ENCODE measurements at regions not wholly inside any gene's neighbourhood (a gene's known extent, or its start where the extent isn't known, plus 50 kb on each side); places are given as distances from the start of the nearest gene placed in this dataset.

GRCh38 chr3:154614078-154614477 lies 184.1 kb upstream of the GPR149 start:
- Histone ChIP-seq H3K23ac (ENCODE audit: low read length) (no peak overlapping the region), H3K18ac (ENCODE audit: low read length) (no peak overlapping the region), H2BK15ac (replicated peaks; ENCODE audit: low read depth) (no peak overlapping the region), H2AK5ac (ENCODE audit: low read length) (no peak overlapping the region), H3K4me1 (ENCODE audit: control insufficient read depth, low read depth, low read length) (no peaks in the 10 kb centered on the region), H3K4me3 (ENCODE audit: low read length) (no peak overlapping the region), H3K56ac (ENCODE audit: low read length) (no peak overlapping the region), H3K36me3 (ENCODE audit: control insufficient read depth, insufficient read depth, low read length) (no peaks in the 10 kb centered on the region), H3K9ac (ENCODE audit: low read length) (no peak overlapping the region), H2BK5ac (ENCODE audit: low read length) (no peak overlapping the region), H3K79me2 (ENCODE audit: control insufficient read depth, insufficient read depth, low read length) (no peaks in the 10 kb centered on the region), H3K27ac (ENCODE audit: low read depth, low read length) (no peak overlapping the region), H3K79me1 (ENCODE audit: low read length) (no peaks in the 10 kb centered on the region), H3K27me3 (ENCODE audit: insufficient read depth, low read length, poor library complexity) (no peaks in the 10 kb centered on the region), H3K4ac (ENCODE audit: low read depth, low read length) (no peak overlapping the region), H4K5ac (ENCODE audit: low read length) (no peak overlapping the region), H4K8ac (ENCODE audit: low read depth, low read length) (no peak overlapping the region), H2BK120ac (ENCODE audit: low read depth, low read length) (no peak overlapping the region), H3K4me2 (ENCODE audit: low read length) (no peak overlapping the region)
- WGBS (ENCODE audit: extremely low coverage, insufficient coverage, low lambda C conversion rate) = no CpG with 5 or more reads among the region's 1 CpG
- DNase-seq = no peak

GRCh38 chr3:154602241-154602640 lies 172.3 kb upstream of the GPR149 start:
- no peak overlapping the region for H3K56ac ChIP-seq (ENCODE audit: low read length)
- no peak overlapping the region for H3K27ac ChIP-seq (ENCODE audit: low read depth, low read length)
- no peak for DNase-seq
- no peak overlapping the region for H3K4me2 ChIP-seq (ENCODE audit: low read length)
- no peaks in the 10 kb centered on the region for H3K79me2 ChIP-seq (ENCODE audit: control insufficient read depth, insufficient read depth, low read length)
- H3K23ac ChIP-seq (ENCODE audit: low read length) = no peak overlapping the region
- H4K5ac ChIP-seq (ENCODE audit: low read length) = no peak overlapping the region
- no peak overlapping the region for H2BK15ac ChIP-seq (replicated peaks; ENCODE audit: low read depth)
- H3K36me3 ChIP-seq (ENCODE audit: control insufficient read depth, insufficient read depth, low read length) = no peaks in the 10 kb centered on the region
- no peaks in the 10 kb centered on the region for H3K79me1 ChIP-seq (ENCODE audit: low read length)
- no peak overlapping the region for H2BK120ac ChIP-seq (ENCODE audit: low read depth, low read length)
- no peaks in the 10 kb centered on the region for H3K4me1 ChIP-seq (ENCODE audit: control insufficient read depth, low read depth, low read length)
- no peak overlapping the region for H3K18ac ChIP-seq (ENCODE audit: low read length)
- H2AK5ac ChIP-seq (ENCODE audit: low read length) = no peak overlapping the region
- H3K4ac ChIP-seq (ENCODE audit: low read depth, low read length) = no peak overlapping the region
- no peaks in the 10 kb centered on the region for H3K27me3 ChIP-seq (ENCODE audit: insufficient read depth, low read length, poor library complexity)
- H3K9ac ChIP-seq (ENCODE audit: low read length) = no peak overlapping the region
- no peak overlapping the region for H2BK5ac ChIP-seq (ENCODE audit: low read length)
- no peak overlapping the region for H3K4me3 ChIP-seq (ENCODE audit: low read length)
- no peak overlapping the region for H4K8ac ChIP-seq (ENCODE audit: low read depth, low read length)

- no peak overlapping the region for H2AK5ac ChIP-seq (ENCODE audit: low read length)
- no peak overlapping the region for H3K4me2 ChIP-seq (ENCODE audit: low read length)
- H4K5ac ChIP-seq (ENCODE audit: low read length) = no peak overlapping the region
- H3K4me3 ChIP-seq (ENCODE audit: low read length) = no peak overlapping the region
- no peak overlapping the region for H2BK5ac ChIP-seq (ENCODE audit: low read length)
- H3K27me3 ChIP-seq (ENCODE audit: insufficient read depth, low read length, poor library complexity) = no peaks in the 10 kb centered on the region
- H3K56ac ChIP-seq (ENCODE audit: low read length) = no peak overlapping the region
- H2BK120ac ChIP-seq (ENCODE audit: low read depth, low read length) = no peak overlapping the region
- H3K23ac ChIP-seq (ENCODE audit: low read length) = no peak overlapping the region
- no peaks in the 10 kb centered on the region for H3K4me1 ChIP-seq (ENCODE audit: control insufficient read depth, low read depth, low read length)
- H2BK15ac ChIP-seq (replicated peaks; ENCODE audit: low read depth) = no peak overlapping the region
- no peak overlapping the region for H3K27ac ChIP-seq (ENCODE audit: low read depth, low read length)
- no peak overlapping the region for H4K8ac ChIP-seq (ENCODE audit: low read depth, low read length)
- whole genome bisulfite sequencing (ENCODE audit: extremely low coverage, insufficient coverage, low lambda C conversion rate) = 100% methylated on average over 1 of the region's 3 CpGs
- no peak overlapping the region for H3K4ac ChIP-seq (ENCODE audit: low read depth, low read length)
- no peaks in the 10 kb centered on the region for H3K79me2 ChIP-seq (ENCODE audit: control insufficient read depth, insufficient read depth, low read length)
- peak; percentile 32 for DNase-seq
- H3K79me1 ChIP-seq (ENCODE audit: low read length) = no peaks in the 10 kb centered on the region
- no peaks in the 10 kb centered on the region for H3K36me3 ChIP-seq (ENCODE audit: control insufficient read depth, insufficient read depth, low read length)
- H3K9ac ChIP-seq (ENCODE audit: low read length) = no peak overlapping the region
- H3K18ac ChIP-seq (ENCODE audit: low read length) = no peak overlapping the region
Measured at GRCh38 chr3:154598166-154598565, 168.2 kb upstream of the GPR149 start.

- Histone ChIP-seq H3K4me2 (ENCODE audit: low read length) (no peak overlapping the region), H3K27me3 (ENCODE audit: insufficient read depth, low read length, poor library complexity) (no peaks in the 10 kb centered on the region), H3K23ac (ENCODE audit: low read length) (no peak overlapping the region), H2AK5ac (ENCODE audit: low read length) (no peak overlapping the region), H2BK120ac (ENCODE audit: low read depth, low read length) (no peak overlapping the region), H3K79me1 (ENCODE audit: low read length) (no peaks in the 10 kb centered on the region), H2BK15ac (replicated peaks; ENCODE audit: low read depth) (no peak overlapping the region), H3K36me3 (ENCODE audit: control insufficient read depth, insufficient read depth, low read length) (no peaks in the 10 kb centered on the region), H3K18ac (ENCODE audit: low read length) (no peak overlapping the region), H3K4ac (ENCODE audit: low read depth, low read length) (no peak overlapping the region), H4K5ac (ENCODE audit: low read length) (no peak overlapping the region), H3K79me2 (ENCODE audit: control insufficient read depth, insufficient read depth, low read length) (no peaks in the 10 kb centered on the region), H3K4me1 (ENCODE audit: control insufficient read depth, low read depth, low read length) (no peaks in the 10 kb centered on the region), H3K56ac (ENCODE audit: low read length) (no peak overlapping the region), H3K27ac (ENCODE audit: low read depth, low read length) (no peak overlapping the region), H3K4me3 (ENCODE audit: low read length) (no peak overlapping the region), H2BK5ac (ENCODE audit: low read length) (no peak overlapping the region), H4K8ac (ENCODE audit: low read depth, low read length) (no peak overlapping the region), H3K9ac (ENCODE audit: low read length) (no peak overlapping the region)
- WGBS (ENCODE audit: extremely low coverage, insufficient coverage, low lambda C conversion rate) = no CpG with 5 or more reads among the region's 3 CpGs
- DNase-seq = no peak
Measured at GRCh38 chr3:154590675-154591384, 160.8 kb upstream of the GPR149 start.

- H3K56ac ChIP-seq (ENCODE audit: low read length) = no peak overlapping the region
- DNase-seq = no peak
Measured at GRCh38 chr3:154588831-154589230, 158.8 kb upstream of the GPR149 start.

GRCh38 chr3:154584974-154585373 lies 155.0 kb upstream of the GPR149 start:
- no peak overlapping the region for H2AK5ac ChIP-seq (ENCODE audit: low read length)
- no peak overlapping the region for H2BK120ac ChIP-seq (ENCODE audit: low read depth, low read length)

More at GRCh38 chr3:154588831-154589230, 158.8 kb upstream of the GPR149 start:
- Histone ChIP-seq H3K4me1 (ENCODE audit: control insufficient read depth, low read depth, low read length) (no peaks in the 10 kb centered on the region), H4K5ac (ENCODE audit: low read length) (no peak overlapping the region), H2BK15ac (replicated peaks; ENCODE audit: low read depth) (no peak overlapping the region), H3K18ac (ENCODE audit: low read length) (no peak overlapping the region), H3K79me1 (ENCODE audit: low read length) (no peaks in the 10 kb centered on the region), H3K9ac (ENCODE audit: low read length) (no peak overlapping the region), H2BK120ac (ENCODE audit: low read depth, low read length) (no peak overlapping the region), H3K27me3 (ENCODE audit: insufficient read depth, low read length, poor library complexity) (no peaks in the 10 kb centered on the region), H3K23ac (ENCODE audit: low read length) (no peak overlapping the region), H3K79me2 (ENCODE audit: control insufficient read depth, insufficient read depth, low read length) (no peaks in the 10 kb centered on the region), H3K4ac (ENCODE audit: low read depth, low read length) (no peak overlapping the region), H2BK5ac (ENCODE audit: low read length) (no peak overlapping the region), H3K36me3 (ENCODE audit: control insufficient read depth, insufficient read depth, low read length) (no peaks in the 10 kb centered on the region), H3K4me3 (ENCODE audit: low read length) (no peak overlapping the region), H4K8ac (ENCODE audit: low read depth, low read length) (no peak overlapping the region), H3K4me2 (ENCODE audit: low read length) (no peak overlapping the region), H3K27ac (ENCODE audit: low read depth, low read length) (no peak overlapping the region), H2AK5ac (ENCODE audit: low read length) (no peak overlapping the region)
- WGBS (ENCODE audit: extremely low coverage, insufficient coverage, low lambda C conversion rate) = no CpG with 5 or more reads among the region's 3 CpGs

More at GRCh38 chr3:154584974-154585373, 155.0 kb upstream of the GPR149 start:
- DNase-seq = no peak
- H4K8ac ChIP-seq (ENCODE audit: low read depth, low read length) = no peak overlapping the region
- H3K4me2 ChIP-seq (ENCODE audit: low read length) = no peak overlapping the region
- H4K5ac ChIP-seq (ENCODE audit: low read length) = no peak overlapping the region
- no peak overlapping the region for H3K4me3 ChIP-seq (ENCODE audit: low read length)
- no peak overlapping the region for H3K56ac ChIP-seq (ENCODE audit: low read length)
- H3K79me1 ChIP-seq (ENCODE audit: low read length) = no peaks in the 10 kb centered on the region
- H3K9ac ChIP-seq (ENCODE audit: low read length) = no peak overlapping the region
- H3K27ac ChIP-seq (ENCODE audit: low read depth, low read length) = no peak overlapping the region
- no peak overlapping the region for H2BK5ac ChIP-seq (ENCODE audit: low read length)
- H3K27me3 ChIP-seq (ENCODE audit: insufficient read depth, low read length, poor library complexity) = no peaks in the 10 kb centered on the region
- no peak overlapping the region for H3K18ac ChIP-seq (ENCODE audit: low read length)
- H3K36me3 ChIP-seq (ENCODE audit: control insufficient read depth, insufficient read depth, low read length) = no peaks in the 10 kb centered on the region
- no peak overlapping the region for H3K23ac ChIP-seq (ENCODE audit: low read length)
- no peaks in the 10 kb centered on the region for H3K79me2 ChIP-seq (ENCODE audit: control insufficient read depth, insufficient read depth, low read length)
- H3K4ac ChIP-seq (ENCODE audit: low read depth, low read length) = no peak overlapping the region
- H3K4me1 ChIP-seq (ENCODE audit: control insufficient read depth, low read depth, low read length) = no peaks in the 10 kb centered on the region
- H2BK15ac ChIP-seq (replicated peaks; ENCODE audit: low read depth) = no peak overlapping the region
